DMS153 (cell line): ENCODE measurements at regions not wholly inside any gene's neighbourhood (a gene's known extent, or its start where the extent isn't known, plus 50 kb on each side); places are given as distances from the start of the nearest gene placed in this dataset.

ENCODE experiments used
- DNase-seq: peaks from one replicate; lab custom pipeline; 2025; lab: John Stamatoyannopoulos, UW

DNA sequence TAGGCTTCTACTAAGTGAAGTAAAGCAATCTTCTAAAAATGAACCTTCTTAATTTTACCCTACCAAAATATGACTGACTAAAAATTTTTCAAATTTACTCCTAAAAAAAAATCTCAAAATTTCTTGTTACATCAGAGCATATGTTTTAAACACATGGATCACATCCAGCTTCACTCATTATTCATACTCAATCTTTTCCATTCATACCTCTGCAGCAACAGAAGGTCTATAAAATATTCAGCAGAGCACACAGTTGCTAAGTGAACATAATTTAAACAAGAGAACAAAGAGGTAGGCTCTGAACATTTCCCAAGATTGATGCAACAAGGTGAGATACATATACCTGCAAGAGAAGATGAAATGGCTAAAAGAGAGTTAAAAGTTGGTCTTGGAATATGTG lies 213.9 kb downstream of the SOD2 start:
- no peak for DNase-seq

DNA sequence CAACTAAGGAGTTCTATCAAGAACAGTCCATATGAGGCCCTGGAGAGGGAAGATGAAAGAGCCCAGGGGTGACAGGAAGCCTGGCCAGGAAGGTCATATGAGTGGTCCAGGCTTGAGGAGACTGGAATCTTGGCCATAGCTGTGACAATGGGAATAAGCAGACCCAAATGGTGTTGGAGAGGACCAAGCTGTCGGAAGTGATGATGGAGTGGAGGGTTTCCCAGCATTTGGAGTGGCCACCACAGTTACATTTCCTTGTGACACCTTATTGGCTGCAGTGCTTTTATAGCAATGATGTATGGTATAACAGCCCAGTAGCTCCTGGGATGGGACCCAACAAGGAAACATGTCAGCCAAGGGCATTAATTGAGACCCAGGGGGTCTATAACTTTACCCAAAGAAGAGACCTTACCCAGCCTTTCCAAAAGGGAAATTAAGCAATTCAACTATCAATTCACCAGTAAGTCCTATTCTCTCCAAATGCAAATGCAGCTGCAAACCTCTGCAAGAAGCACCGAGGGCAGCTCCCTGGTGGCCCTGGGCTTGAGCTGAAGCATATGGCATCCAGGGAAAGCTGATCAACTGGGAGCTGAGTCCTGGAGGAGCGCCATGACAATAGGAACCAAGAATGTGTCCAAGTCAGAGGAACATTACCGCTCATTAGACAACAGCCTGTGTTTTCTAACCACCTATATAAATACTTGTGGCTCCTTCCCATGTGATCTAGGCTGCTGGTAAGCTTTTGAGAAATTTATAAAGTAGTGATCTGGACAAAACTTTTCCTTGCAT lies 219.4 kb downstream of the SOD2 start:
- DNase-seq: no peak

DNA sequence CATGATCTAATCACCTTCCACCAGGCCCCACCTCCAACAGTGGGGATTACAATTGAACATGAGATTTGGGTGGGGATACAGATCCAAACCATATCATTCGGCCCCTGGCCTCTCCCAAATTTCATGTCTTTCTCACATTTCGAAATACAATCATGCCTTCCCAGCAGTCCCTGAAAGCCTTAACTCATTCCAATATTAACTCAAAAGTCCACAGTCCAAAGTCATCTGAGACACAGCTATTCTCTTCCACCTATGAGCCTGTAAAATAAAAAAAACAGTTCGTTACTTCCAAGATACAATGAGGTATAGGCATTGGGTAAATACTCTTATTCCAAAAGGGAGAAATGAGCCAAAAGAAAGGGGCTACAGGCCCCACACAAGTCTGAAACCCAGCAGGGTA lies 222.6 kb downstream of the SOD2 start:
- DNase-seq: no peak

DNA sequence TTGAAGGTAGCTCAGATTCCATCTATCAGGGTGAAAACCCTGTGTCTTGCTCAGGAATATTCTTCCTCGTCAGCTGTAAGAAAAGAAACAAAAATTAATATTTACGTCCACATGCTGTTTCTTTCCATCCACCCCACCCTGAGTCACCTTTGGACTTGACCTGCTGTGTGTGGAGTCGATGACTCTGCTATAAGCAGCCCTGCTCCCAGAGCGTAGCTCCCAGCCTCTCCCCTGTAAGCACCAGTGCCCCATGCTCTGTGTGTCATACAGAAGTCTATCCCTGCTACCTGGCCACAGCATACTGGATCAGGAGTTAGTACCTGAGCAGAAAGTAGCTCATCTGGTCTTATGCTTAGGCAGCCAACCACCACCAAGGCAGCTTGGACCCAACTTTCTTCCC lies 223.6 kb downstream of the SOD2 start:
- no peak for DNase-seq

DNA sequence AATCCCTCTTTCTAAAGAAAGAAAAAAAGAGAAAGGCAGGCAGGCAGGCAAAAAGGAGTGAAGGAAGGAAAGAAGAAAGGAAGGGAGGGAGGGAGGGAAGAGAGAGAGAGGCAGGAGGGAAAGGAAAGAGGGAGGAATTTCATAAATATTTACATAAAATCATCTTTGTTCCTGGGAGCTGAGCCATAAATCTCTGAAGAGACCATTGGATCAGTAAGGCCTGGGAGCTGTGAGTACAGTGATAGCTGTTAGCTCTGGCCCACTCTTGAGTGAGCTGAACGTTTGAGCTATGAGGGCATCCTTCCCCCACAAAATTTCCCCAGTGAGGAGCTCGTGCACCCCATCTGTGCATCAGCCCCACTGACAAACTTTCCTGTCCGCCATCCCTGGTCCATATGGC lies 224.0 kb downstream of the SOD2 start:
- DNase-seq: no peak

DNA sequence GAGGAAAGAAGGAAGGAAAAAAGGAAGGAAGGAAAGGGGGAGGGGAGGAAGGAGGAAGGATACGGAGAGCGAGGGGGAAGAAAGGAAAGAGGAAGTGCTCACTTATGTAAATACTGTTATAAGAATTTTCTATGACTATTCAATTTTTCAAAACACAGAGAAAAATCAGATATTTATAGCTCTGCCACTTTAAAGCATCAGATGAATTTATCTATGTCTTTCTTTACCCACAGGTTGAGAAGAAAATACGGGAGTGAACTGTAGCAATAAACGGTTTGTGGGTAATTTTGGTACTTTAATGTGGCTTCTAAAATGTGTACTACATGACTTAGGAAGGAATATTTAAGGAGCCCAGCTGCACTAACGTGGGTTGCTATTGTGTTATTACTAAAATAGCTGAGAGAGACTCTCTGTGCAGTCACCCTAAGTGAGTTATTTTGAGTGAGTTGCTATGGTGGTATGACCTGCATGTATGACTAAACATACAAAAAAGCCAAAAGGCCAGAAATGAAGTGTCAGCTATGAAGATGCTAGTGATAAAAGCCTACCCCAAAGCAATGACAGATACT lies 225.5 kb downstream of the SOD2 start:
- no peak for DNase-seq

DNA sequence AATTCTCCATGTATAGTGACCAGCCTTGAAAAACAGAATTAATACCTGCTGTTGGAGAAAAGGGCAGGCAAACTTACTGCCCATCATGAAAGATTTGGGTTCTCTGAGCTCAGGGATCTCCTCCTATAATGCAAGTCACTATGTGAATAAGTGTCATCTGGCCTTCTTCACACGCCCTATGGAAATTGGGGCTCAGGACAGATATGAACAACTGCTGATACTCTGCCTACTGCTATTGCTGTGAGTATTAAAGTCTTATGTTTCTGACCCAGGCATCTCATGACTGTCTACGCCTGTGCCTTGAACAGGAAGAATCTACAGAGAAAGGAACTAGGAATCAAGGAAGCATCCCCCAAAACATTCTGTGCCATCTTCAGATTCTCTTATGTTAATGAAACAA lies 226.1 kb downstream of the SOD2 start:
- DNase-seq: no peak

DNA sequence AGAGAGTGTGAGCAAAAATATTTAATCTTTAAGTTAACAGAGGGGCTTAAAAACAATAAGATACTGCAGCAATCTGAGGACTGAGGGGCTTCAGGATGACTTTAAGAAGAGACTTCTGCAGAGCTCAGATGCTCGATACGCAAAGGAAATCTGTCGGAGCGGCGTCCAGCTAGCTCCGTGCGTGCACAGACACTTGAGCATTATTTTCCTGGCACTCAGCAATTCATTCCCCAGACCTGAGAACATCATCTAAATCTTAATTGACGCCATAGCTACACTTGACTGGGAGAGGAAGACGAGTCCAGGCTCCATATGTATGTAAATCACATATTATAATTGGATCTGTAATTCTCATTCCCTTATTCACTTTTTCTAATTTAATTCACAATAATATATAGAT lies 228.2 kb downstream of the SOD2 start:
- DNase-seq: no peak

DNA sequence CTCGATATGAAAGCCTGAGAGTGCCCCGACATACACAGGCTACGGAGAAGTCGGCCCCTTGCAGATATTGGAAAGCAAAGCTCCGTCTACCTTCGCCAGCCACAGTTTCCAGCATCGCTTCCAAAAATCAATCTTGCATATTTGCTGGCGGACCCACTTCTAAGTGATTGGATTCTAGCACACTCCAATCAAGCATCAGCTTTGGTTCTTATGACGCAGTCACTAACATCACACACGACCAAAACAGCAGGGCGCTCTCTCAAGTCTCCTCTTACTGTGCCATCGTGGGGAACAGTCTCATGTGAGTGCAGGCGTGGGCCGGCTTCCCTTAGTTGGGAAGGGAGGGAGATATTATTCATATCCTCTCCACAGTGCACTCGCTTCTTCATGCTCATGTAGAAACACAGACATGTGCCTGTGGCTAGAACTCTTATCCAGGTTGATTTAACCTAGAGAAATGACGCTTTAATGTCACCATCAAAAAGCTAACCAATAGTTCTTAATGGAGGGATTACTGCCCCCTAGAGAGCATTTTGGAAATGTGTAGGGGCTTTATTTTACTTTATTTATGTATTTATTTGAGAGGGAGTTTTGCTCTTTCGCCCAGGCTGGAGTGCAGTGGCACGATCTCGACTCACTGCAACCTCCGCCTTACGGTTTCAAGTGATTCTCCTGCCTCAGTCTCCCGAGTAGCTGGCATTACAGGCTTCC lies 229.8 kb downstream of the SOD2 start:
- DNase-seq: peak; percentile 36

DNA sequence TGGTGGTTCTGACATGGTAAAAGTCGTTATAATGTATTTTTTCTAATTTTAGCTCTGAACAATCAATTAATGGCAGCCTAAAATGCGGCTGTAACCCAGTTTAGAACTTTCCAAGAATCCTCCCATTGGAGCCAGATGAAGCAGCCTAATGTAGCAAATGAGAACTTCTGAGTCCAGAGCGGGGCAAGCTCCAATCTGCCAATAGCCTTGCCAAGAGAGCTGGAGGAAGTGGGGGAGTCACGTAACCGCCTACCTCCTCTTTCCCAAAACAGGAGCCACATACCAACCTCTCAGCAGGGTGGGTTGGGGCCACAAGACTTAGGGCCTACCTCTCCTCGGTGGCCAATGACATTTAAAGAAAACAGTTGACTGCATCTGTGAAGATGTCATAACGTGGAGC lies 230.6 kb downstream of the SOD2 start:
- no peak for DNase-seq

DNA sequence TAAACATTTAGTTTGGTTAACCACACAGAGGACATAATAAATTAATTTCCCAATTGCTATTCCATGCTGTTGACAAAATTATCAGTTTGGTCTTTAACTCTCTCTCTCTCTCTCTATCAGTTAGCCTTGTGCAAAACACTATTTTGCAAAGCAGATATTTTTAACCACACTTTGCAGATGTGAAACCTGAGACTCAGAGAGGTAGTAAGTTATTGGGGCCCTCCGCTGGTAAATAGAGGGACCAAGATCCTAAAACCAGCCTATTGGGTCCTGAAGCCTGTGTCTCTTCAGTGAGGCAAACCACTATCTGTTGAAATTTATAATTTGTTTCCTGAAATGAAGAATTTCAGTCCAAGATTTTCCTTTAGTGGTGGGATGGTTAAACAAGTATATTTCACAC lies 231.0 kb downstream of the SOD2 start:
- DNase-seq: no peak

DNA sequence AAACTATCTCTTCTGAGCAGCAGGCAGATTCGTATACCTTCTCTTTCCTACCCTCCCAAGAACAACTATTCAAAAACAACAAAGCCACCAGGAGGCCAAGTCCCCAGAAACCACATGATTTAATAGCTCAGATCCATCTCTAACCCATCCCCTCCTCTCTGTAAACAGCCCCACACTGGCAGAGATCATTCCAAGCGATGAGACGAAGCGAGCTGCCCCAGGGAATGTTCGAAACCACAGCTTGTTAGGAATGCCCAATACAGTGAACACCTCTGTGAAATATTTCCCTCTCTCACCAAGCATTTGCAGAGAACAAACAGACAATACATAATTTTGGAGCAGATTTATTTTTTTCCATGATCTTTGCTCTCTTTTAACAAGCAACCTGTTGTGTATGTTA lies 231.8 kb downstream of the SOD2 start:
- no peak for DNase-seq

DNA sequence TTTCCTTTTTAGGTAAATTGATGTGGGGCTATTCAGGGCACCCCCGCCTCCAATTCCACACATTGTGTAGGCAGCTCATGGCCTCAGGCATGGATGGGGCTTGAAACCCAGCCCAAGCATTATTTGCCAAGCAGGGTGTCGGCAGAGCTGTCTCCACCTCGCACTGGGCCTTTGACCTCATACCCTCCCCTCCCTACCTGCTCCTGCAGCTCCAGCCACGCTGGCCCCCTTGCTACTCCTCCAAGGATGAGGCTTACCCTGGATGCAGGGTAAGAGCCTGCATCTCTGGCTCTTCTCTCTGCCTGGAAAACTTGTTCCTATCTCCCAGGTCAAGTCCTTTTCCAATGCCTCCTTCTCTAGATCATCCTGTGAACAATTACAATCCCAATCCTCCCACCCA lies 232.6 kb downstream of the SOD2 start:
- no peak for DNase-seq

DNA sequence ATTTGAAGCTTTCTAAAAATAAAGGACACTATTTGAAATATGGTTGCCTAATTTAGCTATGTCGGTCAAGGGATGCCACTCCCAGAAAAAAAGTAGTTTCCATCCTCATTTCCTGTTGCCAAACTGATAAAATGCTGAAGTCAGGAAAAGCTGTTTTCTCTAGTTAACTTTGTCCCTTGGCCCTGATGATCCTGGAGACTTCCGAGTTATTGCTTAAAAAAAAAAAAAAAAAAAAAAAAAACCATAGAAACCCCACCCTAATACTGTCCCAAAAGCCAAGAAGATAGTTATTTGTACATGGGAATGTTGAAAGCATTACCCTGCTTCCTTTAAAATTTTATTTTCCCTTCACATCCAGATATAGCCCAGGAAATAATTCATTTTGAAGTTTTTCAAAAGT lies 236.7 kb downstream of the SOD2 start:
- no peak for DNase-seq

DNA sequence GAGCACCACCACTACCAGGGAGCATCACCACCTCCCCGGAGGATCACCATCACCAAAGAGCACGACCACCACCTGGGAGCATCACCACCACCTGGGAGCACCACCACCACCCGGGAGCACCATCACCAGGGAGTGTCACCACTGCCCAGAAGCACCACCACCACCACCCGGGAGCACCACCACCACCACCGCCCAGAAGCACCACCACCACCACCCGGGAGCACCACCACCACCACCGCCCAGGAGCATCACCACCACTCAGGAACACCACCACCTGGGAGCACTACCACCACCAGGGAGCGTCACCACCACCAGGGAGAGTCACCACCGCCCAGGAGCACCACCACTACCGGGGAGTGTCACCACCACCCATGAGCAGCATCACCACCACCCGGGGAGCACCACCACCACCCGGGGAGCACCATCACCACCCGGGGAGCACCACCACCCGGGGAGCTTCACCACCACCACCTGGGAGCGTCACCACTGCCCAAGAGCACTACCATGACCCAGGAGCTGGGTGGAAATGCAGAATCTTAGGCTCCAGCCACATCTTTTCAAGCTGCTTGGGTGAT lies 237.3 kb downstream of the SOD2 start:
- DNase-seq: no peak

DNA sequence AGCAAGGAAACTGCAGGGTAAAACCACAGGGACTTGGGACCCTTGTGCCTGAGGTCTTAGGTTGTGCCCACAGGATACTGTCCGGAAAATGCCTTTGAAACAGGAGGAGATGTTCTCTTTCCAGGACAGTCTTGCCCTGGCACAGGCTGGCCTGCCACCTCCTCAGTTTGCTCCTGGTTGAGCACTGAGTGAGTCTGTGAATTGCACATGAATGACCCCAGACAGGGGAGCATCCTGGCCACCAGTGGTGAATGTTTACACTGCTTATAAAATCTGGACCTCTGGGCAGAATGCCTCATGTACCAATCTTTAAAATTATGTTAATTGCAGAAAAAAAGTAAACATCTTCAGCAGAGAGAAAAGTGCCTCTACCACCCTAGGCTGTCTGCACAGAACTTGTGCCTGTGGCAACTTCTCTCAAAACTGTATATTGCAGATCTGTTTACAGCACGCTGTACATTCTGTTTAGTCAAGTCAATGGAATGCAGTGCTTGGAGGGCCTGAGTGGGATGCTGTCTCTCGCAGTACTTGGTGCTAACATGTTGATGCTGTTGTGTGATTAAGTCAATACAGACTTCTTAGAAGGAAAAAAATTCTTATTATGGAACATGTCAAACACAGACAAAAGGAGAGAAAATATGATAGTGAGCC lies 242.1 kb downstream of the SOD2 start:
- DNase-seq: no peak

DNA sequence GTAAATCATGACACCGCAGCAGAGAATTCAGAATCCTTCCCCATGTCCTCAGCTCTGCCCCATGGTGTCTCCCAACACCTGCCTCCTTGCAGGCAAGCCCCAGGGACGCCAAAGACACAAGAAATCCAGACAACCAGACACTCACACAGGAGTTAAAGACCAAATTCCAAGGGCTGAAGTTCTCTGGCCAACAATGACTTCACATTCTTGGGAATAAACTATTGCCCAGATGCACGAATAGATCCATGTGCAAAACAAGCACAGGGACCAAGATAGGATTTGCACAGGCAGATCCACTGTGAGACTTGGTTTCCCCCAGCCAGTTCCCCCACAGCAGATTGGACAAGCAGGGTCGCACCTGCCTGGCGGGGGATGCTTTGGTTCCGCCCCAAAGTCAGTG lies 246.7 kb downstream of the SOD2 start:
- DNase-seq: no peak

DNA sequence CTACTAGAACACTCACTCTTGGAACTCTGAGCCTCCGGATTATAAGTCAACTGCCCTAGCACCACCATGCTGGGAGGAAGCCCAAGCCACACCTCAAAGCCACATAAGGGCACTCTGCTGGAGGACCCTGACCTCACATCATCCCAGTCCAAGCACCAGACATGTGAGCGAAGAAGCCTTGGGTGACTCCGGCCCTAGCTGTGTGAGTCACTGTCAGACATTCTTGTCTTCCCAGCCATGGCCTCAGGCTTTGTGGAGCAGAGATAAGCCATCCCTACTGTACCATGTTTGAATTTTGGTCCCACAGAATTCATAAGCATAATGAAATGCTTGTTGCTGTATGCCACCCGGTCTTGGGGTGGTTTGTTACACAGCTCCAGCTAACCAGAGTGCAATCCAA lies 247.7 kb downstream of the SOD2 start:
- no peak for DNase-seq

DNA sequence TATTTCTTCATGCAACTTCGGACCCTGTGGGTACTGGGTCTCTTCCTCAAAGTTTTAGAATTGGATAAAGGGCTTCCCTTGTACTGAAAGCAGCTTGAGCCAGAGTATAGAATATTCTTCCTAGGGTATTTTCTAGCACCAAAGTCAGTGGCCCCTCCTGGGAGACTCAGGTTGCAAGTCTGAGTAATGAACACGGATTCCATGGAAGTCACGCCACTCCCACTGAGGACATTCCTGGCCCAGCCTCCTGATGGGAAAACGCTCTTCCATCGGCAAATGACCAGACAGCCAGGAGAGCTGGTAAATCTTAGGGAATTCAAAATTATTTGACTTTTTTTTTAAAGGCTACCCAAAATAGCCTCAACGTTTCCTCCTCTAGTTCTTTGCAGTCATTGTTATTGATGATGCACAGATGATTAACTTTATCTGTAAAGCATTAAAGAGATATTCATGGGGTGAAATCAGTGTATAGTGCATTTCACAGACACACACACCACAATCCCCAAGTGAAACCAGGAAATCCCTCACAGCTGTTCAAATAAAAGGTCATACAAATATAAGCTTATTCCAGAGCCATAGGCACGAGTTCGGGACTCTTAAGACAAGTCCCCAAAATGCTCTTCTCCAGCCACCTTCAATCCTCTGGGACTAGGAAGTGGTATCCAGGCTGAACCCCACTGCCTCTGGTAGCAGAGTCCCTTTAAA lies 248.8 kb downstream of the SOD2 start:
- no peak for DNase-seq

DNA sequence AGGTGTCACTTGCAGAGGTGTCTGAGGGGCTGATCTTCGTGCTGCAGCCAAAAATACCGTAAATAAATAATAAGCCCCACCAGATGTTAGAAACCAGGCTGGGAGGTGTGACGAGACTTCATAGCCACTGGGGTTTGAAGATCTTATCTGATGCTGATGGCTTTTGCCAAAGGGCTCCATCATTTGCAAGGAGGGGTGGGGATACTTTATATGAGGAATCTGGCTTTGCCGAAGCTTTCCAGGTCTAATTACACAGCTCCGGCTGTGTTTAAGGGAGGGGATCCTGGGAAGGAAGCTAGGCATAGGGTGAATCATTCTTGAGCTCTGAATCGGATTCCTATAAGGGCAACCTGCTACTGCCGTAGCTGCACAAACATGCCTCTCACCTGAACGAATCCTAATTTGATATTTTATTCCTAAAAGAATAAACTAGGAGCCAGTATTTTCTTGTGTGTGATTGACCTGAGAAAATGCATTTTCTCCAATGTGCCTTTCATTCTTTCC lies 249.6 kb downstream of the SOD2 start:
- no peak for DNase-seq

DNA sequence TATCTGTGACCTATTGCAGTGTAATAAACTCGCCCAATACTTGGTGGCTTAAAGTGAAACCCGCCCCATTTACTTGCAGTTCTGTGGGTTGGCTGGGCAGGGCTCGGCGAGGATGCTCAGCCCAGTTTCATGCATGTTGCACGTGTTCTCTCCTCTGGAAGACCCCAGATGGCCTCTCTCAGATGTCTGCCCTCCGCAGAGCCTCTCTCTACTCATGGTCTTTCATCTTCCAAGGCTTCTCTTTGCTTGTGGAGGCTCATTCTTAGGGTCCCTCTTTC lies 251.4 kb downstream of the SOD2 start:
- DNase-seq: no peak
